IMR-90 (cell line): ENCODE measurements at regions not wholly inside any gene's neighbourhood (a gene's known extent, or its start where the extent isn't known, plus 50 kb on each side); places are given as distances from the start of the nearest gene placed in this dataset.
"Not testable (repeated sequence)": the region's sequence is repeated elsewhere in the genome, so short reads cannot be mapped to it uniquely, and the experiment has no call there.

Experiments used
- BHLHE40 ChIP-seq: fragments of 150-350 bp; IDR thresholded peaks from 2 replicates; pipeline ENCODE4 v1.6.1; 2016; ENCODE audit warnings: mild to moderate bottlenecking, low read depth, low read length
- FOS ChIP-seq: fragments of 150-350 bp; IDR thresholded peaks from 2 replicates; pipeline ENCODE4 v1.6.1; 2016; ENCODE audit warnings: low read depth, low read length
- MAFK ChIP-seq: IDR thresholded peaks from 2 replicates; pipeline ENCODE4 v1.6.1; 2012; ENCODE audit warnings: low read depth, low read length, improper control_type of control experiment
- MAZ ChIP-seq: IDR thresholded peaks from 2 replicates; pipeline ENCODE4 v1.6.1; 2012; ENCODE audit warnings: low read depth, mild to moderate bottlenecking, low read length, improper control_type of control experiment, moderate library complexity, borderline replicate concordance
- MXI1 ChIP-seq: IDR thresholded peaks from 2 replicates; pipeline ENCODE4 v1.6.1; 2012; ENCODE audit warnings: low read depth, mild to moderate bottlenecking, low read length, moderate library complexity, borderline replicate concordance
- POLR2A ChIP-seq: IDR thresholded peaks from 2 replicates; pipeline ENCODE4 v1.6.1; 2012; ENCODE audit warnings: mild to moderate bottlenecking, low read depth, low read length
- RAD21 ChIP-seq: IDR thresholded peaks from 2 replicates; pipeline ENCODE4 v1.6.1; 2012; ENCODE audit warnings: low read length, improper control_type of control experiment
- RCOR1 ChIP-seq: IDR thresholded peaks from 2 replicates; pipeline ENCODE4 v1.6.1; 2012; ENCODE audit warnings: mild to moderate bottlenecking, low read length, improper control_type of control experiment; ENCODE audit not compliant: insufficient replicate concordance
- RFX5 ChIP-seq: IDR thresholded peaks from 2 replicates; pipeline ENCODE4 v1.8.0; 2012; ENCODE audit warnings: low read depth, mild to moderate bottlenecking, low read length, moderate library complexity
- TF ChIP-seq, protein P1 (sequence below): conservative IDR thresholded peaks from 2 replicates; pipeline ENCODE4 v1.5.1; 2012; ENCODE audit warnings: mild to moderate bottlenecking, low read depth, low read length, improper control_type of control experiment
- TF ChIP-seq, protein P2 (sequence below): fragments of 150-350 bp; IDR thresholded peaks from 2 replicates; pipeline ENCODE4 v1.6.1; 2017; ENCODE audit warnings: mild to moderate bottlenecking, antibody characterized with exemption, low read length, low read depth
- TF ChIP-seq, protein P3 (sequence below): fragments of 150-350 bp; IDR thresholded peaks from 2 replicates; pipeline ENCODE4 v1.6.1; 2016; ENCODE audit warnings: low read depth, mild to moderate bottlenecking, low read length, moderate library complexity, borderline replicate concordance

DNA sequence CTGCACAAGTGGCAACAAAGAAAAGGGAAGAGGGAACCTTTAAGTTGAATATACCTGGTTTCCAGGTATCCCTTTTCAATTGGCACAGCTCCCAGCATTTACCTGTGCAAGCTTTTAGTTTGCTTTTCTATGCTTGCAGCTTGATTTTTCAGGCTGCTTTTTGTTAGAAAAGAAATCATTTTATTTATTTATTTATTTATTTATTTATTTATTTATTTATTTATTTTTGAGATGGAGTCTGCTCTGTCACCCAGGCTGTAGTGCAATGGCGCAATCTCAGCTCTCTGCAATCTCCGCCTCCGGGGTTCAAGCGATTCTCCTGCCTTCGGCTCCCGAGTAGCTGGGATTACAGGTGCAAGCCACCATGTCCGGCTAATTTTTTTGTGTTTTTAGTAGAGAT is 587.1 kb downstream of the KCNT2 start:
- TF ChIP-seq MXI1, POLR2A, BHLHE40, RCOR1, RFX5, FOS, RAD21, MAZ, MAFK: not testable (repeated sequence)
- TF ChIP-seq, protein P1, sequence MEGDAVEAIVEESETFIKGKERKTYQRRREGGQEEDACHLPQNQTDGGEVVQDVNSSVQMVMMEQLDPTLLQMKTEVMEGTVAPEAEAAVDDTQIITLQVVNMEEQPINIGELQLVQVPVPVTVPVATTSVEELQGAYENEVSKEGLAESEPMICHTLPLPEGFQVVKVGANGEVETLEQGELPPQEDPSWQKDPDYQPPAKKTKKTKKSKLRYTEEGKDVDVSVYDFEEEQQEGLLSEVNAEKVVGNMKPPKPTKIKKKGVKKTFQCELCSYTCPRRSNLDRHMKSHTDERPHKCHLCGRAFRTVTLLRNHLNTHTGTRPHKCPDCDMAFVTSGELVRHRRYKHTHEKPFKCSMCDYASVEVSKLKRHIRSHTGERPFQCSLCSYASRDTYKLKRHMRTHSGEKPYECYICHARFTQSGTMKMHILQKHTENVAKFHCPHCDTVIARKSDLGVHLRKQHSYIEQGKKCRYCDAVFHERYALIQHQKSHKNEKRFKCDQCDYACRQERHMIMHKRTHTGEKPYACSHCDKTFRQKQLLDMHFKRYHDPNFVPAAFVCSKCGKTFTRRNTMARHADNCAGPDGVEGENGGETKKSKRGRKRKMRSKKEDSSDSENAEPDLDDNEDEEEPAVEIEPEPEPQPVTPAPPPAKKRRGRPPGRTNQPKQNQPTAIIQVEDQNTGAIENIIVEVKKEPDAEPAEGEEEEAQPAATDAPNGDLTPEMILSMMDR = not testable (repeated sequence)
- TF ChIP-seq, protein P2, sequence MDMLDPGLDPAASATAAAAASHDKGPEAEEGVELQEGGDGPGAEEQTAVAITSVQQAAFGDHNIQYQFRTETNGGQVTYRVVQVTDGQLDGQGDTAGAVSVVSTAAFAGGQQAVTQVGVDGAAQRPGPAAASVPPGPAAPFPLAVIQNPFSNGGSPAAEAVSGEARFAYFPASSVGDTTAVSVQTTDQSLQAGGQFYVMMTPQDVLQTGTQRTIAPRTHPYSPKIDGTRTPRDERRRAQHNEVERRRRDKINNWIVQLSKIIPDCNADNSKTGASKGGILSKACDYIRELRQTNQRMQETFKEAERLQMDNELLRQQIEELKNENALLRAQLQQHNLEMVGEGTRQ = not testable (repeated sequence)
- TF ChIP-seq, protein P3, sequence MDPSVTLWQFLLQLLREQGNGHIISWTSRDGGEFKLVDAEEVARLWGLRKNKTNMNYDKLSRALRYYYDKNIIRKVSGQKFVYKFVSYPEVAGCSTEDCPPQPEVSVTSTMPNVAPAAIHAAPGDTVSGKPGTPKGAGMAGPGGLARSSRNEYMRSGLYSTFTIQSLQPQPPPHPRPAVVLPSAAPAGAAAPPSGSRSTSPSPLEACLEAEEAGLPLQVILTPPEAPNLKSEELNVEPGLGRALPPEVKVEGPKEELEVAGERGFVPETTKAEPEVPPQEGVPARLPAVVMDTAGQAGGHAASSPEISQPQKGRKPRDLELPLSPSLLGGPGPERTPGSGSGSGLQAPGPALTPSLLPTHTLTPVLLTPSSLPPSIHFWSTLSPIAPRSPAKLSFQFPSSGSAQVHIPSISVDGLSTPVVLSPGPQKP = not testable (repeated sequence)
